Neural cell (in vitro differentiated cells): ENCODE measurements at regions not wholly inside any gene's neighbourhood (a gene's known extent, or its start where the extent isn't known, plus 50 kb on each side); places are given as distances from the start of the nearest gene placed in this dataset.

ENCODE experiments used
- CTCF ChIP-seq: fragments of 450-650 bp; IDR thresholded peaks from 2 replicates; pipeline ENCODE4 v1.5.1; 2014; ENCODE audit warnings: antibody characterized with exemption, mild to moderate bottlenecking, moderate library complexity; ENCODE audit not compliant: poor library complexity, severe bottlenecking
- EZH2 ChIP-seq: fragments of 200-600, 300-800 bp; shearing (Covaris generic), sonication (generic); IDR thresholded peaks from 2 replicates; pipeline ENCODE4 v1.6.1; 2014; ENCODE audit warnings: antibody characterized with exemption, low read length, borderline replicate concordance, mild to moderate bottlenecking; ENCODE audit not compliant: insufficient read depth, poor library complexity, severe bottlenecking
- POLR2AphosphoS5 ChIP-seq: IDR thresholded peaks from 2 replicates; pipeline ENCODE4 v1.6.1; 2012
- TAF1 ChIP-seq: IDR thresholded peaks from 2 replicates; pipeline ENCODE4 v1.6.1; 2012; ENCODE audit warnings: low read depth
- TF ChIP-seq, protein P1 (sequence below): IDR thresholded peaks from 2 replicates; pipeline ENCODE4 v1.6.1; 2012; ENCODE audit warnings: borderline replicate concordance

DNA sequence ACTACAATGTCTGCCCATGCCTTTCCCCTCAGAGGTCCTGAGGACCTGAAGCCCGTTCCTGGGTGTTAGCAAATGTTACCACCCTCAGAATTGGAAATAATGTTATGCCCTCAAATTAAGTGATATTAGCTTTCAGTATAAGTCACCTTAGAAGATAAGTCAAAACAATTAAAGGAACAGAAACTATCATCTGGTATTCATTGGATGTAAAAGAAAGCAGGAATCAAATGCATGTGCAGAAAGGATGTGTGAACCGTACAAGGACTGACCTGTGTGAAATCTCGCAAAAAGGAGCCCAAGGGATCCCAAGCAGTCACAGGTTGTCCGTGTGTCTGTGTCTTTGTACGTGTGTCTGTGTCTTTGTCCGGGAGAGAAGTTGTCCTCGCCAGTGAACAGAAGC, 51.6 kb upstream of the TAB2 start:
- TF ChIP-seq EZH2 (no peak), TAF1 (no peak), POLR2AphosphoS5 (no peak), CTCF (no peak)
- TF ChIP-seq, protein P1, sequence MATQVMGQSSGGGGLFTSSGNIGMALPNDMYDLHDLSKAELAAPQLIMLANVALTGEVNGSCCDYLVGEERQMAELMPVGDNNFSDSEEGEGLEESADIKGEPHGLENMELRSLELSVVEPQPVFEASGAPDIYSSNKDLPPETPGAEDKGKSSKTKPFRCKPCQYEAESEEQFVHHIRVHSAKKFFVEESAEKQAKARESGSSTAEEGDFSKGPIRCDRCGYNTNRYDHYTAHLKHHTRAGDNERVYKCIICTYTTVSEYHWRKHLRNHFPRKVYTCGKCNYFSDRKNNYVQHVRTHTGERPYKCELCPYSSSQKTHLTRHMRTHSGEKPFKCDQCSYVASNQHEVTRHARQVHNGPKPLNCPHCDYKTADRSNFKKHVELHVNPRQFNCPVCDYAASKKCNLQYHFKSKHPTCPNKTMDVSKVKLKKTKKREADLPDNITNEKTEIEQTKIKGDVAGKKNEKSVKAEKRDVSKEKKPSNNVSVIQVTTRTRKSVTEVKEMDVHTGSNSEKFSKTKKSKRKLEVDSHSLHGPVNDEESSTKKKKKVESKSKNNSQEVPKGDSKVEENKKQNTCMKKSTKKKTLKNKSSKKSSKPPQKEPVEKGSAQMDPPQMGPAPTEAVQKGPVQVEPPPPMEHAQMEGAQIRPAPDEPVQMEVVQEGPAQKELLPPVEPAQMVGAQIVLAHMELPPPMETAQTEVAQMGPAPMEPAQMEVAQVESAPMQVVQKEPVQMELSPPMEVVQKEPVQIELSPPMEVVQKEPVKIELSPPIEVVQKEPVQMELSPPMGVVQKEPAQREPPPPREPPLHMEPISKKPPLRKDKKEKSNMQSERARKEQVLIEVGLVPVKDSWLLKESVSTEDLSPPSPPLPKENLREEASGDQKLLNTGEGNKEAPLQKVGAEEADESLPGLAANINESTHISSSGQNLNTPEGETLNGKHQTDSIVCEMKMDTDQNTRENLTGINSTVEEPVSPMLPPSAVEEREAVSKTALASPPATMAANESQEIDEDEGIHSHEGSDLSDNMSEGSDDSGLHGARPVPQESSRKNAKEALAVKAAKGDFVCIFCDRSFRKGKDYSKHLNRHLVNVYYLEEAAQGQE, result no peak
